BLaER1 (cell line): ENCODE measurements at regions not wholly inside any gene's neighbourhood (a gene's known extent, or its start where the extent isn't known, plus 50 kb on each side); places are given as distances from the start of the nearest gene placed in this dataset.
"Not testable (repeated sequence)": the region's sequence is repeated elsewhere in the genome, so short reads cannot be mapped to it uniquely, and the experiment has no call there.

ENCODE experiments used
- H3K27ac ChIP-seq: shearing (Covaris generic); formaldehyde crosslinking; 2 replicates; pipeline ENCODE4 v1.8.1; 2022
- H3K27me3 ChIP-seq: shearing (Covaris generic); formaldehyde crosslinking; 2 replicates; pipeline ENCODE4 v1.8.1; 2022
- H3K36me3 ChIP-seq: shearing (Covaris generic); formaldehyde crosslinking; 2 replicates; pipeline ENCODE4 v1.8.1; 2022
- H3K4me1 ChIP-seq: shearing (Covaris generic); formaldehyde crosslinking; 2 replicates; pipeline ENCODE4 v1.8.1; 2022
- H3K4me2 ChIP-seq: shearing (Covaris generic); formaldehyde crosslinking; 2 replicates; pipeline ENCODE4 v1.8.1; 2022
- H3K4me3 ChIP-seq: shearing (Covaris generic); formaldehyde crosslinking; 2 replicates; pipeline ENCODE4 v1.8.1; 2022
- H3K9ac ChIP-seq: shearing (Covaris generic); formaldehyde crosslinking; 2 replicates; pipeline ENCODE4 v1.8.1; 2022
- H3K9me3 ChIP-seq: shearing (Covaris generic); formaldehyde crosslinking; 2 replicates; pipeline ENCODE4 v1.8.1; 2022
- H4K20me1 ChIP-seq: shearing (Covaris generic); formaldehyde crosslinking; 2 replicates; pipeline ENCODE4 v1.8.1; 2022
- Cebpa-rat ChIP-seq: shearing (Covaris generic); IDR thresholded peaks from 2 replicates; pipeline ENCODE4 v1.8.1; 2022

GRCh38 chr12:14032191-14032590 is 50.8 kb upstream of the GRIN2B start:
- H3K27me3 ChIP-seq, H4K20me1 ChIP-seq, H3K4me2 ChIP-seq, H3K4me3 ChIP-seq, H3K9ac ChIP-seq, H3K4me1 ChIP-seq, H3K36me3 ChIP-seq, H3K9me3 ChIP-seq, H3K27ac ChIP-seq: not testable (repeated sequence)

GRCh38 chr12:14043776-14044175 is 62.4 kb upstream of the GRIN2B start:
- no peak for TF ChIP-seq Cebpa-rat
- Histone ChIP-seq H3K9me3 (no peaks in the 10 kb centered on the region), H4K20me1 (no peaks in the 10 kb centered on the region), H3K4me3 (no peak overlapping the region), H3K4me1 (no peaks in the 10 kb centered on the region), H3K36me3 (no peaks in the 10 kb centered on the region), H3K9ac (no peak overlapping the region), H3K27ac (no peak overlapping the region), H3K27me3 (no peaks in the 10 kb centered on the region), H3K4me2 (no peak overlapping the region)

GRCh38 chr12:14048941-14049545 is 67.6 kb upstream of the GRIN2B start:
- no peaks in the 10 kb centered on the region for H3K27me3 ChIP-seq
- H3K36me3 ChIP-seq = no peaks in the 10 kb centered on the region
- H3K9me3 ChIP-seq = no peaks in the 10 kb centered on the region
- H3K4me3 ChIP-seq = no peak overlapping the region
- H3K4me2 ChIP-seq = no peak overlapping the region
- H3K4me1 ChIP-seq = no peaks in the 10 kb centered on the region
- no peak overlapping the region for H3K27ac ChIP-seq
- no peak overlapping the region for H3K9ac ChIP-seq
- no peak for TF ChIP-seq Cebpa-rat
- H4K20me1 ChIP-seq = no peaks in the 10 kb centered on the region

GRCh38 chr12:14057895-14058294 is 76.5 kb upstream of the GRIN2B start:
- Histone ChIP-seq H3K4me1 (no peaks in the 10 kb centered on the region), H3K27me3 (no peaks in the 10 kb centered on the region), H4K20me1 (no peaks in the 10 kb centered on the region), H3K27ac (no peak overlapping the region), H3K9ac (no peak overlapping the region), H3K4me2 (no peak overlapping the region), H3K36me3 (no peaks in the 10 kb centered on the region), H3K4me3 (no peak overlapping the region), H3K9me3 (no peaks in the 10 kb centered on the region)
- TF ChIP-seq Cebpa-rat = no peak

- Histone ChIP-seq H4K20me1 (no peaks in the 10 kb centered on the region), H3K27ac (no peak overlapping the region), H3K27me3 (no peaks in the 10 kb centered on the region), H3K9ac (no peak overlapping the region), H3K9me3 (no peaks in the 10 kb centered on the region), H3K36me3 (no peaks in the 10 kb centered on the region), H3K4me2 (no peak overlapping the region), H3K4me1 (no peaks in the 10 kb centered on the region), H3K4me3 (no peak overlapping the region)
- no peak for TF ChIP-seq Cebpa-rat
These were observed 77.3 kb upstream of the GRIN2B start for GRCh38 chr12:14058717-14059116.

- H3K9me3 ChIP-seq = no peaks in the 10 kb centered on the region
- no peak for TF ChIP-seq Cebpa-rat
- no peak overlapping the region for H3K4me2 ChIP-seq
- no peak overlapping the region for H3K9ac ChIP-seq
- H4K20me1 ChIP-seq = no peaks in the 10 kb centered on the region
- no peaks in the 10 kb centered on the region for H3K27me3 ChIP-seq
- H3K36me3 ChIP-seq = no peaks in the 10 kb centered on the region
- H3K4me3 ChIP-seq = no peak overlapping the region
- H3K27ac ChIP-seq = no peak overlapping the region
- H3K4me1 ChIP-seq = no peaks in the 10 kb centered on the region
These were observed 78.1 kb upstream of the GRIN2B start for GRCh38 chr12:14059548-14059947.

GRCh38 chr12:14065616-14066015 is 84.2 kb upstream of the GRIN2B start:
- Histone ChIP-seq H3K27me3 (no peaks in the 10 kb centered on the region), H3K4me2 (no peak overlapping the region), H3K27ac (no peak overlapping the region)

GRCh38 chr12:14066021-14066420 is 84.6 kb upstream of the GRIN2B start:
- Histone ChIP-seq H3K4me3 (no peak overlapping the region), H3K27me3 (no peaks in the 10 kb centered on the region), H3K27ac (no peak overlapping the region), H3K9ac (no peak overlapping the region), H4K20me1 (no peaks in the 10 kb centered on the region), H3K36me3 (no peaks in the 10 kb centered on the region), H3K9me3 (no peaks in the 10 kb centered on the region), H3K4me2 (no peak overlapping the region), H3K4me1 (no peaks in the 10 kb centered on the region)
- TF ChIP-seq Cebpa-rat = no peak

More at GRCh38 chr12:14065616-14066015, 84.2 kb upstream of the GRIN2B start:
- Histone ChIP-seq H3K36me3 (no peaks in the 10 kb centered on the region), H3K4me1 (no peaks in the 10 kb centered on the region), H3K4me3 (no peak overlapping the region), H4K20me1 (no peaks in the 10 kb centered on the region), H3K9ac (no peak overlapping the region), H3K9me3 (no peaks in the 10 kb centered on the region)
- no peak for TF ChIP-seq Cebpa-rat

GRCh38 chr12:14068961-14069360 is 87.6 kb upstream of the GRIN2B start:
- Histone ChIP-seq H3K4me3 (no peak overlapping the region), H3K36me3 (no peaks in the 10 kb centered on the region), H4K20me1 (no peaks in the 10 kb centered on the region), H3K4me1 (no peaks in the 10 kb centered on the region), H3K27me3 (no peaks in the 10 kb centered on the region), H3K9ac (no peak overlapping the region), H3K27ac (no peak overlapping the region), H3K4me2 (no peak overlapping the region), H3K9me3 (no peaks in the 10 kb centered on the region)
- TF ChIP-seq Cebpa-rat = no peak

GRCh38 chr12:14071833-14072232 is 90.4 kb upstream of the GRIN2B start:
- no peak overlapping the region for H3K4me3 ChIP-seq
- no peaks in the 10 kb centered on the region for H3K27me3 ChIP-seq
- H3K9me3 ChIP-seq = peaks cover 4% of the 10 kb centered on the region
- no peak overlapping the region for H3K4me2 ChIP-seq
- no peaks in the 10 kb centered on the region for H3K4me1 ChIP-seq
- TF ChIP-seq Cebpa-rat = no peak
- no peak overlapping the region for H3K27ac ChIP-seq
- H3K9ac ChIP-seq = no peak overlapping the region
- no peaks in the 10 kb centered on the region for H3K36me3 ChIP-seq
- H4K20me1 ChIP-seq = no peaks in the 10 kb centered on the region

GRCh38 chr12:14072987-14073386 is 91.6 kb upstream of the GRIN2B start:
- Histone ChIP-seq H3K4me1 (no peaks in the 10 kb centered on the region), H3K4me3 (no peak overlapping the region), H3K27me3 (no peaks in the 10 kb centered on the region), H3K9ac (no peak overlapping the region), H4K20me1 (no peaks in the 10 kb centered on the region), H3K4me2 (no peak overlapping the region), H3K36me3 (no peaks in the 10 kb centered on the region), H3K27ac (no peak overlapping the region), H3K9me3 (peaks cover 15% of the 10 kb centered on the region)
- TF ChIP-seq Cebpa-rat = no peak
